Rectal smooth muscle tissue (tissue), 1 donor: ENCODE measurements at regions not wholly inside any gene's neighbourhood (a gene's known extent, or its start where the extent isn't known, plus 50 kb on each side); places are given as distances from the start of the nearest gene placed in this dataset.

Source experiments
- H3K27ac ChIP-seq: one replicate; pipeline ENCODE4 v1.7.0; 2013; ENCODE audit warnings: low read depth, low read length, inconsistent platforms
- H3K27me3 ChIP-seq: one replicate; pipeline ENCODE4 v1.7.0; 2013; ENCODE audit warnings: low read length; ENCODE audit not compliant: control insufficient read depth, insufficient read depth
- H3K36me3 ChIP-seq: one replicate; pipeline ENCODE4 v1.7.0; 2013; ENCODE audit warnings: low read length; ENCODE audit not compliant: control insufficient read depth, insufficient read depth
- H3K4me1 ChIP-seq: one replicate; pipeline ENCODE4 v1.7.0; 2013; ENCODE audit warnings: low read length; ENCODE audit not compliant: control insufficient read depth, insufficient read depth
- H3K4me3 ChIP-seq: one replicate; pipeline ENCODE4 v1.7.0; 2013; ENCODE audit warnings: low read length
- H3K9ac ChIP-seq: one replicate; pipeline ENCODE4 v1.7.0; 2013; ENCODE audit warnings: low read length

DNA sequence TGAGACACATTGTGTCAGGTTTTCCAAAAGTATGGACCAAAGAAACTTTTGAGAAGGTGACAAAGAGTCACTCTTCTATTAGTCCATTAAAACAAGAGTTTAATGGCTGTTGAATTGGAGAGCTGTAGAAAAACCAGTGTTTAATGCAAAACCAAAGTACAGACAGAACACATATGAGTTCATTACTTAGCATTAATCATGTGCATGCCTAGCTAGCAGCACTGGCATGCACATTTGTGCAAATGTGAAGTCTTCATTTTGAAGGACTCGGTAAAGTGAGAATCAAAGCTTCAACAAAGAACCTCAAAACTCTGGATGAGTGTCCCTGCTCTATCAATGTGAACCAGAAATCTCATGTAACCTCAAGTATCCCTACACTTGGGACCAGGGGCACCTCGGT is 256.3 kb upstream of the PPARGC1A start:
- Histone ChIP-seq H3K27ac (no peak overlapping the region), H3K27me3 (no peaks in the 10 kb centered on the region), H3K4me3 (no peak overlapping the region), H3K9ac (no peak overlapping the region), H3K4me1 (no peaks in the 10 kb centered on the region), H3K36me3 (no peaks in the 10 kb centered on the region)

DNA sequence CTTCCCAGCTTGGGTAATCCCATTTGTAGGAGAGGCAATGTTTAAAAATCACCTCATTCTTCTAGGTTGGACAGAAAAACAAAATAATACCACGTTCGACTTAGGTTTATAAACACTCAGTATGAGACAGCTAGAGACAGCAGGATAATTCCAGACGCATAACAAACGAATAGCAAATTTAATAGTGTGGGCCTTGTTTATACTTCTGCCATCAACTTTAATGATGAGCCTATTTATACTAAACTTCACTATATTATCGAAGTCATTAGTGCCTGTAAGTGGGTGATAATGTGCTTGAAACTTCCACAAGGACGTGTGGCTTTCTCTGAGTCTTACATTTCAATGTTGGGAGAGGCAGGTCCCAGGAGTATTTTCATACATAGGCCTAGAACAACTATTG is 255.7 kb upstream of the PPARGC1A start:
- Histone ChIP-seq H3K4me3 (no peak overlapping the region), H3K9ac (no peak overlapping the region), H3K36me3 (no peaks in the 10 kb centered on the region), H3K27me3 (no peaks in the 10 kb centered on the region), H3K27ac (no peak overlapping the region), H3K4me1 (peaks cover 1% of the 10 kb centered on the region)

DNA sequence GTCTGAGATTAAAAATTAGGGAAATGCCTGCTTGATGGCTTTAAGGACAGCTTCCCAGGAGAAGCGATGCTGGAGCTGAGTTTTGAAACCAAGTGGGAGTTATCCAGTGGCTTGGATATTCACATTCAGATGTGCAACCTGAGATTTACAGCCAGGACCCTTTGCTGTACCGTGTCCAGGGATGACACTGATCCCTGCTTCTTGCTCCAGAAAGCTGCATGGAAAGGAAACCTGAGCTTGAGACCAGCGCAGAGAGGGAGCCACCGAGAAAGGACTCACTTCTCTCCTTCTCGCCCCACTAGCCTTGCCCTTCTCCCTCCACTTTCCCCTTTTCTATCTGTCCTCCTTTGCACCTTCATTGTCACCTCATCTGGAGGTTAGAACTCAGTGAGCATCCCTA is 254.5 kb upstream of the PPARGC1A start:
- Histone ChIP-seq H3K9ac (no peak overlapping the region), H3K4me1 (peaks cover 2% of the 10 kb centered on the region), H3K27ac (no peak overlapping the region), H3K4me3 (no peak overlapping the region), H3K27me3 (no peaks in the 10 kb centered on the region), H3K36me3 (no peaks in the 10 kb centered on the region)

DNA sequence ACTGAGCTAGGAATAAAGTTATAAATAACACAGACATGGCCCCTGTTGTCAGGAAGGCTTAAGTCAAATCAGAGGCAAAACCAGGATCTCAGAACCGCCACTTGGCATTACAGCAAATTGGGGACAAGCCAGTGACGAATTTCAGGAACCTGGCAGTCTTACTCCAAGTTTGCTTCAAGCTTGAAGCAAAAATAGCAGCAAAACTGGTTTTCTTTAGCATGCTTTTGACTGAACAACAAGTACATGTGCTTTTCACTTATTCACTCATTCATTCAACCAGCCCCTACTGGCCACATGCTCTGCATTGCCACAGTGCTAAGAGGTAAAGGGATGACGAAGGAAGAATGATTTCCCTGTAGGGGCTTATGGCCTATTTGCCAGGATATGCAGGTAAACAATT is 253.9 kb upstream of the PPARGC1A start:
- Histone ChIP-seq H3K27me3 (no peaks in the 10 kb centered on the region), H3K4me3 (no peak overlapping the region), H3K9ac (no peak overlapping the region), H3K36me3 (no peaks in the 10 kb centered on the region), H3K27ac (no peak overlapping the region), H3K4me1 (peaks cover 2% of the 10 kb centered on the region)

DNA sequence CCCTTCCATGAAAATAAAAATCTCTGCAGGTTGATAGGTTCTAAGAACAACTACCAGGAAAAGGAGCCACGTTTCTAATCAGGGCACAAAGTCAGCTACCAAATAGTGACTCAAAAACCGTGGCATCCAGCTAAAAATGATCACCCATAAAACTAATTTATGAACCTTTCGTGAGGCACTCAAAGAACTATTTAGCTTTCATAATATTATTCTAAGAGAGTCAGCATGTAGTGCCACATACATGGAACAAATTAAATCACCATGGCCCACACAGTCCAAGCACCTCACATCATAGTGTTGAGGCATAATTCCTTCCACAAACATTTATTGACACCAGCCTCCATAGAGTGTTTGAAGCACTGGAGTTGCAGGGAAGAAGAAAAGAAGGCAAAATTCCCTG is 252.0 kb upstream of the PPARGC1A start:
- H3K36me3 ChIP-seq: no peaks in the 10 kb centered on the region
- no peak overlapping the region for H3K9ac ChIP-seq
- no peak overlapping the region for H3K4me3 ChIP-seq
- H3K27me3 ChIP-seq: no peaks in the 10 kb centered on the region
- peaks cover 2% of the 10 kb centered on the region for H3K4me1 ChIP-seq
- no peak overlapping the region for H3K27ac ChIP-seq

DNA sequence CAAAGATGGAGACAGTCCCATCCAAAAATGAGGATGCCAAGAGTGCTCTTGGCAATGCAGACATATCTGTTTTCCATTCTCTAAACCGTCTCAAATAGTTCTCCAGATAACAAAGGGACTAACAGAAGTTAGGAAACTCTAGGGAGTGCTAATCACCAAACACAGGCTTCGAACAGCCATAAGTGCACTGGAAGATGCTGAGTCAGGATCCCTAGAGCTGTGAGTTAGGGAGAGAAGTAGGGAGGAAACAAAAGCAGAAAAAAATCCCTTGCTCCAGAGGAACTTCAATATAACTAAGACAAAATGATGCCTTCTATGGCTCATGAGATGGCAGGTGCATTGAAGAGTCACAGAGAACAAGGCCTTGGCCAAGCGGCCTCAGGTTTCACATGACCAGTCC is 251.0 kb upstream of the PPARGC1A start:
- Histone ChIP-seq H3K27ac (no peak overlapping the region), H3K4me1 (peaks cover 2% of the 10 kb centered on the region), H3K36me3 (no peaks in the 10 kb centered on the region), H3K27me3 (no peaks in the 10 kb centered on the region), H3K9ac (no peak overlapping the region), H3K4me3 (no peak overlapping the region)

DNA sequence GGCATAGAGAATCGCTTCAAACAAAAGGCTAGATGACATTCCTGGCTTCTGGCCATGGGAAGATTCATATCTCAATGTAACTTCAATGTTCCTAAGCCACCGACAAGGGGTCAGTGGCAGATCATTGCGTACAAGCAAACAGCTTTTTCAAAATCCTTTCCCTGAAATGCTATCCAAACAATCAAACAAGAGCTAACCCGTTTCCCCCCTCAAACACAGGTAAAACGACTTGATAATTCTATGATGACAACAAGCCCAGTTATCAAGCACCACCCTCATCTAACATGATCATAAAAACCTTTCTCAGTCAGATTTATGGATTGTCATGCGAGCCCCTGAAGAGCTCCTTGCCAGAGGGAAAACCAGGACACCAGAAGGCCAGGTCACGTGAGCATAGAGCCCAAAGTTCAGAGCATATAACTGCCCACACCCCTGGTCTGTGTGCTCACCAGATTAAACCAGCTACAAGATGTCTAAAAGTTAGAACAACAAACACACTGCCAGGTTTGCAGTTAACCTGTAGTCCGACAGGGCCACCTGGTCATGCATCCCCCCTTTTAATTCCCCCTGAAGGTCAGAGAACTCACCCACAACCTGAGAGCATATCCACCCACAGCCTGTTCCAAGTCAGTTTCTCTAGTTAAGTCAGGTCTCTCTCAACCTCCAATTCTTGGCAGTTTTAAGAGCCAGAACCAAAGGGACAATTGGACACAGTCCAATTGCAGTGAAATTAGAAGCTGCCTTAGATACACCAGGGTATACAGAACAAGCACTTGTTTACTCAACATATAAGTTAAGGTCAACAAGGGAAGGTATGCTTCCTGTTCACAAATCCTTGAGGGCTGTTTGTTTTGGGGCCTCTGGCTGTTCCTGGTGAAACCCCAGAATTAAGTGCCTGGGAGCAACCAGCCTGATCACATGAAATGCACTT is 248.1 kb upstream of the PPARGC1A start:
- Histone ChIP-seq H3K4me3 (no peak overlapping the region), H3K9ac (no peak overlapping the region), H3K27ac (no peak overlapping the region), H3K36me3 (no peaks in the 10 kb centered on the region), H3K27me3 (no peaks in the 10 kb centered on the region), H3K4me1 (peaks cover 2% of the 10 kb centered on the region)

DNA sequence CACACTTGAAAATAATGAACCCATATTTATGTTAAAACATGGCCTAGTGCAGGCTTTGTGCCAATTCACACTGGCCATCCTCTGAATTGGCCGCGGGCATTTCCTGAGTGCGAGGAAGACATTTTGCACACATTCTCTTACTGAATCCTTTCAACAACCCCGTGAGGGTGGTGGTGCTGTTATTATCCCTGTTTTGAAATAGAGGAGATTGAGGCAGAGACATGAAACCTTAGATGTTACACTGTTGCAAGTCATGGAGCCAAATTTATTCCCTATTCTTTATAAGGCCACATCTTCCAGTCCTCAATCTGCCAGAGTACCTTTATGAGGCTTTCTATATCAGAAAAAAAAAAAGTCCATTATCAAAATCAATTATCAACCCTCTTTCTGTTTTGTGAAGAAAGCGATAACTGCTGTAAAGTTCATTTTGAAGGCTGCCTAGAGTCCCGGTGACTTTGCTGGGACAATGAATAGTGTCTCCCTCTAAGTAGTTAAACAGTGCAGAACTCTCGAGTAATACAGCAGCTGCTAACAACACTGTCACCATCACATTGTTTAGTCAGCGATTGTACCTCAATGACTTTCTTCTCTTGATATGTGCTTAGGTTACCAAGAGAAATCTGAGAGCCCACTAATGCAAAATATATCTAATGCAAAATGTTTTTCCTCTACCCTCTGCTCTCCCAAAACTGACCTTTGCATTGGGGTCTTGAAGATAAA is 242.3 kb upstream of the PPARGC1A start:
- Histone ChIP-seq H3K9ac (no peak overlapping the region), H3K36me3 (no peaks in the 10 kb centered on the region), H3K4me3 (no peak overlapping the region), H3K27me3 (no peaks in the 10 kb centered on the region), H3K27ac (no peak overlapping the region), H3K4me1 (no peaks in the 10 kb centered on the region)

DNA sequence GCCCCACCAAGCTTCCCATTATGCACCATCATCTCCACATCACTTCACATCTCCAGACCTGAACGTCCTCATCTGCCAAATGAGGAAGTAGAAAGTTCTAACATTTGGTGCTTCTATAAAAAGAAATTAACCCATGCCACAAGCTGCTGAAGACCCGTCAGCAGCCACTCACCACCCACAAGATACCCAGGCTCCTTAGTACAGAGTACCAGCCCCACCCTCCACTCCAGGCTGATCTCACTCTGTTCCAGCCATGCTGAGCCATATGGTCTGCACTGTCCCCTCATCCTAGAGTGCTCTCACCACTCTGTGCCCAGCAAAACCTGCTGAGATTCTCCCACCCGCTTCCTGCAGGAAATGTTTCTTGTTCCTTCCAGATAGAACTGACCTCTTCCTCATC is 240.8 kb upstream of the PPARGC1A start:
- Histone ChIP-seq H3K4me3 (no peak overlapping the region), H3K36me3 (no peaks in the 10 kb centered on the region), H3K27me3 (no peaks in the 10 kb centered on the region), H3K27ac (no peak overlapping the region), H3K9ac (no peak overlapping the region), H3K4me1 (no peaks in the 10 kb centered on the region)

DNA sequence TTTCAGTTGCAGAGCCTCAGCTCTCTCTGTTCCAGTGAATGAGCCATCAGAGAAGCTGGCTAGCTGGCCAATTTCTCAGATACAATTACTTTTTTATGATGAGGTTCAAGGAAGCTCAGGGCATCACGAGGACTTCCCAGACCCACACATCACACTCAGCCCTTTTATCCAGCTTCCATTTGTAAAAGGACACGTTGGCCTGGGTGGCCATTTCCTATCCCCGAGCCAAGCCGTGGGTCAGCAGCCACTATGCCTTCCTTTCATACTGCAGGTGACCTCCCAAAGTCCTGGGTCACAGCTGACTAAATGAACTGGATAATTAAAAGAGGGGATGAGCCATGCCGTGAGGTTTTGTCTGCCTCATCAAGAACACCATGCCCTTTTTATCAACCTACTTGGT is 236.9 kb upstream of the PPARGC1A start:
- Histone ChIP-seq H3K9ac (no peak overlapping the region), H3K27ac (no peak overlapping the region), H3K4me1 (no peaks in the 10 kb centered on the region), H3K27me3 (no peaks in the 10 kb centered on the region), H3K4me3 (no peak overlapping the region), H3K36me3 (no peaks in the 10 kb centered on the region)

DNA sequence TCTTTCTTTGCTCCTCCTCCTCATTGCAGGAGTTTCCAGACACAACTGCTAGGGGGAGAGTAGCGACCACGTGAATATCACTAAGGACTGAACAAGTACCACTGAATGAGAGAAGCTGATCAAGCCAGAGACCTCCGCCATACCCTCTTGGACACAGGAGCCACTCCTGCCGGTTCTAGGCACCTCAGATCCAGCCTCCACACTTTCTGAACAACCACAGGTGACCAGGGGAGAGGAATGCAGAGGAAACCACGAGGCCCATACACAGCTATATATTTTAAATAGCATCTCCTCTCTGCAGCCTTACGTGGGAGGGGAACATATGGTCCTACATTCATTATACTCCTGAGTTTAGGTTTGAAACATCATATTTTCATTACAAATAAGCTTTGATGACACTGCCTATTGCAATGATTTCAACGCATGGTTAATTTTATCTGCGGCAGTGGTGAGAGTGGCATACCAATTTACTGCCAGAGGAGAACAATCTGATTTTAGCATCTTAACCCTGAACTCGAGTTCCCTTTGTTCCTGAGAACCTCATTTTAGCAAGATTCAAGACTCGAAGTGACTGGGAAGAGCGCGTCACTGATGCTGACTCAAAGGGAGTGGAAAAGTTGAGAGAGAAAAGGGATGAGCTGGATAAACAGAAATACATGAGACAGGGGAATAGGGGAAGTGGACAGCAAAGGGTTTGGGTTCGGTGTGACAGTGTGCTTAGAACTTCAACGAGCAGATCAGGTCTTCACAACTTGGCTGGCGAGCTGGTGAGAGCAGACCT is 231.7 kb upstream of the PPARGC1A start:
- no peaks in the 10 kb centered on the region for H3K4me1 ChIP-seq

DNA sequence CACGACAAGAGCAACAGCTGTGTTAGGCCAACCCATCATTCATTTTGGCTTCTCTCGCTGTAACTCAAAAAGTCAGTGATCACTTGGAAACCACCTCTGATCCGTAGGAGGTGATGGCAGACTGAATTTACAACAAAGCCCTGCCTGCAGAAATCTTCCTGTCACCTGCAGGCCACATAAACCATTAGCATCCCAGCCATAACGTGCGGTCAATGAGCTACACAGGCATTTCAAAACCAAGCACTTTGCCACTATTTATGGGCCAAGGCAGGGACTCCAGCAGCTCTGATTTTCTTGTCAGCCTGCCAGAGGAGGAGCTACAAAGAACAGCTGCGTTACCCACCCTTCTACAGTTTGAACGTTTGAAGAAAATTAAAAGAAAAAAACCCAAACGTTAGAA is 228.1 kb upstream of the PPARGC1A start:
- Histone ChIP-seq H3K4me1 (no peaks in the 10 kb centered on the region), H3K27me3 (no peaks in the 10 kb centered on the region), H3K9ac (no peak overlapping the region), H3K27ac (no peak overlapping the region), H3K4me3 (no peak overlapping the region), H3K36me3 (no peaks in the 10 kb centered on the region)

More for the DNA sequence above, 231.7 kb upstream of the PPARGC1A start:
- Histone ChIP-seq H3K9ac (no peak overlapping the region), H3K4me3 (no peak overlapping the region), H3K27ac (no peak overlapping the region), H3K36me3 (no peaks in the 10 kb centered on the region), H3K27me3 (no peaks in the 10 kb centered on the region)
